H54 (cell line): ENCODE measurements at regions not wholly inside any gene's neighbourhood (a gene's known extent, or its start where the extent isn't known, plus 50 kb on each side); places are given as distances from the start of the nearest gene placed in this dataset.
"Not testable (repeated sequence)": the region's sequence is repeated elsewhere in the genome, so short reads cannot be mapped to it uniquely, and the experiment has no call there.

Source experiments
- DNase-seq: peaks from one replicate; pipeline ENCODE4 v3.0.0; 2011; ENCODE audit warnings: low spot score, mixed read lengths; ENCODE audit not compliant: insufficient read length
- FAIRE-seq: peaks from 3 replicates; lab custom pipeline; 2011; peaks lifted over from hg19 to GRCh38; lab: Jason Lieb, UNC
- POLR2A ChIP-seq: IDR thresholded peaks from 2 replicates; pipeline ENCODE4 v1.6.1; 2011; ENCODE audit warnings: low read depth, mild to moderate bottlenecking, low read length

GRCh38 chr17:31798205-31798724 lies 60.8 kb downstream of the COPRS start:
- DNase-seq (no peak), FAIRE-seq (no peak)
- no peak for TF ChIP-seq POLR2A

- DNase-seq, FAIRE-seq: not testable (repeated sequence)
These were observed 63.1 kb downstream of the COPRS start for GRCh38 chr17:31795941-31796340.

DNA sequence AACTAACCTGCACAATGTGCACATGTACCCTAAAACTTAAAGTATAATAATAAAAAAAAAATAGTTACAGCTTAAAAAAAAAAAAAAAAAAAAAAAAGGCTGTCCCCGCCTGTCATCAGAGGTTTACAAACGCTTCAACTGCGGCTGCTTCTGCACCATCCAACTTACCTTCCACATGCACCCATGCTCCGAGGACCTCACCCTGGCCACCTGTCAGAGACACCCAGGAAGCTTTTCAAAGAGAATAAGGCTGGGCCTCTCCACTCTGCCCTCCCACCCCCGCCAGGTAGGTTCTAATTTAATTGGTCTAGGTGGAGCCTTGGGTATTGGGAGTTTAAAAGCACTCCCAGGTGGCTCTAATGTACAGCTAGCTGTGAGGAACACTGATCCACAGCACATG lies 64.9 kb downstream of the COPRS start:
- FAIRE-seq (no peak), DNase-seq (no peak)
- no peak for TF ChIP-seq POLR2A

DNA sequence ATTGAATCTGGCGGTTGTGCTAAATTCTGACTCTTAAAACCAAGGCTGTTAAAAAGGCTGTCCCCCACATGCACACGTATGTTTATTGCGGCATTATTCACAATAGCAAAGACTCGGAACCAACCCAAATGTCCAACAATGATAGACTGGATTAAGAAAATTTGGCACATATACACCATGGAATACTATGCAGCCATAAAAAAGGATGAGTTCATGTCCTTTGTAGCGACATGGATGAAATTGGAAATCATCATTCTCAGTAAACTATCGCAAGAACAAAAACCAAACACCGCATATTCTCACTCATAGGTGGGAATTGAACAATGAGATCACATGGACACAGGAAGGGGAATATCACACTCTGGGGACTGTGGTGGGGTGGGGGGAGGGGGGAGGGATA lies 65.4 kb downstream of the COPRS start:
- FAIRE-seq, DNase-seq: not testable (repeated sequence)

DNA sequence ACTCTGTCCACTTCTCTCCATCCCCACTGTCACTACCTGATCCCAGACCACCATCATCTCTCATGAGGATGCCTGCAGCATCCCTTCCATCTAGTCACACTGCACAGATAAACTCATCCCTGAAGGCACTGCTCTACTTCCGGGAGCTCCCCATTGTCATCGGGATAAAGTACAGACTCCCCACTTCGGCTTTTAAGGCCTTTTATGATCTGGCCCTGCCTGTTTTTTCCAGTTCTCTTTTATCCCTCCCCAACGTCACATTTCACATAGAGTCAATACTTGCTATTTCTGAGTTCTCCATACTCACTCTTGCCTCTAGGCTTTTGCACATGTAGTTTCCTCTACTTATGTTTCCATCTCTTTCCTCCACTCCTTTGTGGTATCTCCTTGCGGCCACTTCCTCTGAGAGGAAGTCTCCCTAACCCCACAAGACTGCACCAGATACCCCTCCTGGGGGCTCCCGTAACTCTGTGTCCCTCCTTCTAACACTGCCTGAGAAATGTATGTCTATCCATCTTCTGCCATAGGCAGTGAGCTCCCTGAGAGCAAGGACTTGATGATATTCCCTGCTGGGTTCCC lies 66.9 kb downstream of the COPRS start:
- FAIRE-seq, result no peak

GRCh38 chr17:31789707-31790505 lies 69.1 kb downstream of the COPRS start:
- FAIRE-seq, result no peak
- DNase-seq, result no peak
- TF ChIP-seq POLR2A, result no peak

More for the DNA sequence above, 66.9 kb downstream of the COPRS start:
- TF ChIP-seq POLR2A, result no peak
- DNase-seq, result no peak

- DNase-seq (no peak), FAIRE-seq (no peak)
- TF ChIP-seq POLR2A, result no peak
These were observed 70.1 kb downstream of the COPRS start for GRCh38 chr17:31788956-31789355.

DNA sequence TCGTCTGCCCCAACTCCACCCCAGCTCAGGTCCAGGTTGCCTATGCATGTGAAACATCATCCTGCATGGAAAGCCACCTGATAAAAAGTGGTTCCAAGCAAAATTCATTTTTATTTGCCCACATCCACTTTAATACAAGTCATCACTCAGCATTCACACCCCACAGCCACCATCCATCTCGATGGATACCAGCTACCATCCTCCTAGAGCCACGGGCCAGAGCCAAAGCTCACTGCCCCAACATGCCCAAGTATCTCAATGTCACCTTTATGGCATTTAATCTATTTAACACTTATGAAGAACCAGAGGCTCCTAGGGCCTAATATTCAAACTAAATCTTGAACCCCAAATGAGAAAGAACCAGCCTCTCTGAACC lies 70.5 kb downstream of the COPRS start:
- DNase-seq, result no peak
- FAIRE-seq, result no peak
- no peak for TF ChIP-seq POLR2A

DNA sequence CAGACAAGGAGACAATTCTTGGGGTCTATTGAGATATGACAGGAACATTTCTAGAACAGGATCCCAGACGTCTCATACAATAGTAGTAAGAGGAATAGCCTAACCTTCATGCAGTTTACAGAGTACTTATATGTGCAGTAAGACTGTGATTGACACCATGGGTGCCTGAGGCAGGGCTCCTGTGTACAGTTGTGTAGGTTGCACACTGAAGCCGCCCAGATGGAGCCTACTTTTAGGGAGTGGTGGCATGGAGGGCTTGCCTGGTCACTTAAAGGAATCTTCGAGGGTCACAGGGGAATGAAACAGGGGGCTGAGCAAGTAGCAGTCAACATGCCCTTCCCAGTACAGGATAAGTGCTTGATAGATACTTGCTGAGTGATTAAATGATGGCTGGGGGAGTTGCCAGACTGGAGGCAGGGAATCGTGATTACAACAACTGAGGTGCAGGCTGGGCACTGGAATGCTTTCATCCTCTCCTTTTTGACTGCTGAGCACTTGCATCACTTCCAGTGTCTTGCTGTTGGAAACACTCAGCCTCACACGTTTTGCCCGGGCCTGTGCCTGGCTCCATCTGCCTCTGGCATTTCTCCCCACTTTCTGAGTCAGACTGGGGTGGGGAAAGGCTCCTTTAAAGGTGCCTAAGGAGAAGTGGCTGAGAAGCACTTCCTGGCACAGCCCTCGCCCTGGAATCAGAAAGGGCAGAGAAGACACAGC lies 71.0 kb downstream of the COPRS start:
- peak; percentile 17; the same call in 1 of the 2 replicates for TF ChIP-seq POLR2A
- FAIRE-seq (no peak), DNase-seq (peak; percentile 79)

DNA sequence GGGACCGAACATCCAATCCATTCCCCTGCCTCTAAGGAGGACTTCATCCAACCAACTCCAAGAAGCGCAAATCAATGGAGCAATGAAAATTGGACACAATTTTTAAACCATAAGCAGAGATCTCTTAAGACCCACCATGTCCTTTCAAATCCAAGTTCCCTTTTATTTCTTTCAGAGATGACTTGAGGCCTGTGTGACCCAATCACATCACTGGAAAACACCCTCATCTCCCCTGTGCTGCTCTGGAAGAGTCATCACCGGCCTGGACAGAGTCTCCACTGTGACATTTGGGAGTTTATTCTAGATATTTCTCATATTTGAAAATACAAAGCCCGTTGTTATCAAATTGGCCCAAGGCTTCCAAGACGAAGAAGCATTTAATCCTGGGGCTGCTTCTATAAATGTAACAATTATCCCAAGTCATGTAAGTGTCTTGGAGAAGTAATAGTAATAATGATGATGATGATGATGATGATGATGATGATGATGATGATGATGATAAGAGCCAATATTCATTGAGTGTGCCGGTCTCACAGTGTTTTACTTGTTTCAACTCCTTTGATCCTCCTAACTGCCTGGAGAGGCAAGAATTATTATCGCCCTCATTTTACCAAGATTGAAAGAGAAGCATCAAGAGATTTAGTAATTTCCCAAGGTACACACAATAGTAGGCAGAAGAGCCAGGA lies 72.1 kb downstream of the COPRS start:
- no peak for DNase-seq
- no peak for TF ChIP-seq POLR2A
- FAIRE-seq, result no peak

- DNase-seq, result no peak
- TF ChIP-seq POLR2A, result no peak
These were observed 78.6 kb downstream of the COPRS start for GRCh38 chr17:31780483-31780882.

GRCh38 chr17:31778523-31778922 lies 80.5 kb downstream of the COPRS start:
- DNase-seq (no peak), FAIRE-seq (no peak)
- TF ChIP-seq POLR2A, result no peak

More at GRCh38 chr17:31780483-31780882, 78.6 kb downstream of the COPRS start:
- FAIRE-seq, result no peak

GRCh38 chr17:31771328-31771727 lies 87.7 kb downstream of the COPRS start:
- not testable (repeated sequence) for FAIRE-seq, DNase-seq

DNA sequence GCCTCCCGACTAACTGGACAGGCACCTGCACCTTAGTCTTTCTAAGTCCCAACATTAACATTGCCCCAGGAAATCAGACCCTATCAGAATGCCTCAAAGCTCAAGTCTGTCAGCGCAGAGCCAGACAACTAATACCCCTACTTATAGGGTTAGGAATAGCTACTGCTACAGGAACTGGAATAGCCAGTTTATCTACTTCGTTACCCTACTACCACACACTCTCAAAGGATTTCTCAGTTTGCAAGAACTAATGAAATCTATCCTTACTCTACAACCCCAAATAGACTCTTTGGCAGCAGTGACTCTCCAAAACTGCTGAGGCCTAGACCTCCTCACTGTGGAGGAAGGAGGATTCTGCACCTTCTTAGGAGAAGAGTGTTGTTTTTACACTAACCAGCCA lies 88.5 kb downstream of the COPRS start:
- FAIRE-seq, DNase-seq: not testable (repeated sequence)

DNA sequence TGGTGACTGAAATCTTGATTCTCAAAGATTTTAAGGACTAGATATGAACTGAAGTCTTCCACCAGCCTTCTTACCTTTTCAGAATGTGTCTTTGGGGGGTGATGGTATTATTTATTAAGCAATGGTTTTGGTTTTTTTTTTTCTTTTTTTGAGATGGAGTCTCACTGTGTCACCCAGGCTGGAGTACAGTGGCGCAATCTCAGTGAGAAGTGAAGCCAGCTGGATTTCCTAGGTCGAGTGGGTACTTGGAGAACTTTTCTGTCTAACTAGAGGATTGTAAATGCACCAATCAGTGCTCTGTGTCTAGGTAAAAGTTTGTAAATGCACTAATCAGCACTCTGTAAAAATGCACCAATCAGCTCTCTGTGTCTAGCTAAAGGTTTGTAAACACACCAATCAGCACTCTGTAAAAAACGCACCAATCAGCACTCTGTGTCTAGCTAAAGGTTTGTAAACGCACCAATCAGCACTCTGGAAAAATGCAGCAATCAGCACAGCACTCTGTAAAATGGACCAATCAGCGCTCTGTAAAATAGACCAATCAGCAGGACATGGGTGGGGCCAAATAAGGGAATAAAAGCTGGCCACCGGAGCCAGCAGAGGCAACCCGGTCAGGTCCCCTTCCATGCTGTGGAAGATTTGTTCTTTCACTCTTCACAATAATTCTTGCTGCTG lies 97.1 kb downstream of the COPRS start:
- not testable (repeated sequence) for DNase-seq, FAIRE-seq
